HG02678 (cell line): ENCODE measurements at regions not wholly inside any gene's neighbourhood (a gene's known extent, or its start where the extent isn't known, plus 50 kb on each side); places are given as distances from the start of the nearest gene placed in this dataset.
A peak's percentile ranks its signal among the peaks of the same experiment; 100 is the strongest.
"Not testable (repeated sequence)": the region's sequence is repeated elsewhere in the genome, so short reads cannot be mapped to it uniquely, and the experiment has no call there.

Experiments used
- ATAC-seq: cut with Tn5 transposase; IDR thresholded peaks from one replicate; pipeline ENCODE4 v1.9.1; 2021; ENCODE audit warnings: mild to moderate bottlenecking, moderate library complexity; ENCODE audit not compliant: unreplicated experiment

DNA sequence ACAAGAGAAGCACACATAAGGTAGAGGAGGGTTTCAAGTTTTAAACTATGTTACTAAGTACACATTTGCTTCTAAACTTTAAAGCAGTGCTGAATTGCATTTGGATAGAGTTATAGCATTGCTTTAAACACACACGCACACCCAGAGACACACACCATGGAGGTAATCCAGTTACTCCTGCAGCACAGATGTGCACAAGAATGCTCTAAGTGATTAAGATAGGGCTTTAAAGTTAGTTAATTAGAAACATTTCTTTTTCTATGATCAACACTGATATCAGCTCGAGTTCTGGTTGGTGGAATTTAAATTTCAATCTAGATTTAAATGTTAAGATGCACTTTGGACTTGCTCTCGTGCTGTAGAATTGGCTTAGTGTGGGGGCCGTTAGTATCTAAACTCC lies 492.3 kb downstream of the ZEB2 start:
- ATAC-seq, result no peak

DNA sequence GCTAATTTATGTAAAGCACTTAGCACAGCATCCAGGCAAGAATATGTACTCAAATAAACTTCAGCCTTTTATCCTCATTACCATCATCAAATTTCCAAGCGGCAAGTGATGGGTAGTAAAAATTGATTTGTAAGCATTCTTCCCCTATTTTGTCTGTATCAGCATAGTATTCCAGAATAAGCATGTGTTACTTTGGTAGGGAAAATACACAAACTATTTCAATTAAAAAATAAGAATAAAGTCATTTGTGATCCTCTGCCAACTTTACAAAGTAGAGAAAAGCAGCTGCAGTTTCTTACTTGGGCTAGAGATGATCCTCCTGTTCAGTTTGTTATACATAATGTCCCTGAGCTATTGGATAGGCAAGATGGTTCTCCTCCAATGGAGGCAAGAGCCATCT lies 493.2 kb downstream of the ZEB2 start:
- ATAC-seq, result no peak

DNA sequence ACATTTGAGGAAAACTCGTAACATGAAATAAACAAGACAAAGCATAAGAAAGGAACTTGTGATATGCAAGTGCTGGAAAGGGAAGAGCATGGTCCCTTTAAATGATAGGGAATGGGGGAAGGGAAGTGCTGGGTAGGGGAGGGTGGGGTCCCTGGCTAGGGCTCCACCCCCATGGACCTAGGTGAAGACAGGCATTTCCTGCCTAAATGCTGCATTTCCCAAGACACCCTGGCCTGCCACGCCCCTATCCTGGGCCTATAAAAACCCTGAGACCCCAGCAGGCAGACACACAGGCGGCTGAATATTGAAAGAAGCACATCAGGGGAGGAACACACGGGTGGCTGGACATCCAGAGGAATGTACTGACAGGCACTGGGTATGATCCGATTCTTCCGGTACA lies 499.9 kb downstream of the ZEB2 start:
- ATAC-seq, result no peak

DNA sequence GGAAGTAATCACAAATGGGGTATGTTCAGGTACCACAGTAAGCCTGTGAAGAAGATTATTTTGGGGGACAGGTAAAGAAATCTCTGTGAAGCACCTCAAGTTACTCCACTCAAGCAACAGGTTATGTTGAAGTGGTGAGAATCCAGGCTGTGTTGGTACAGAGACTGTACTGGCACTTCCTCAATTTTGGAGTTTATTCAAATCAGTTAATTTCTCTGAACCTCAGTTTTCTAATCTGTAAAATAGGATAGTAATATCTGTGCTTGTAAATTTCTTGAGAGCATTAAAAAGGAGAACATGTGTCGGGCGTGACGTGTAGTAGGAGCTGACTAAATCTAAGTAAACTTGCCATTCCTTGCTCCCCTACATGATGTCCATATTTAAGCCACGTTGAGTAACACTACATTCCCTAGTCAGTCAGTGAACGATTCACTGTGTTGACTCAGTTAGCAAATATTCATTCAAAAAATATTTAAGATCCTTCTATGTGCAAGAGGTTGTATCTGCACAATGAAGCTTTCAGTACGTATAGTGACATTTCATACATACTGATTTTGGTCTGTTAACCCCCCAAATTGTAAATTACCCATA lies 504.2 kb downstream of the ZEB2 start:
- no peak for ATAC-seq

DNA sequence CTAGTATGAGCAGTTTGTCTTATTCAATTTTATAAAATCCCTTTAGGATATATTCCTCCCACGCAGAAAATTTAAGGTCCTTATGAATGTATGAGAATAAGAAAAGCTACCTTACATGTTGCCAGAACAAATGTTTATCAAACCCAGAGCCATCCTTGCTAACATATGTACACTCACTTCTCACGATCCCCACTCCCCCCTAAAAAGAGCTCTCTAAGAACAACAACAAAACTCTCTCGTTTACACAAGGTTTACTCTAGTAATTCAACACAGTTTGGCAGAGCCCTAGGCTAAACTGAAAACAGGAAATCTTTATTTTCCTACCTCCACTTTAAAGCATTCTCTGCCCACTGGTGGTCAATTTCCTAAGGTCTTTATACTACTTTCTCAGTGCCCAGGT lies 504.9 kb downstream of the ZEB2 start:
- ATAC-seq, result no peak

DNA sequence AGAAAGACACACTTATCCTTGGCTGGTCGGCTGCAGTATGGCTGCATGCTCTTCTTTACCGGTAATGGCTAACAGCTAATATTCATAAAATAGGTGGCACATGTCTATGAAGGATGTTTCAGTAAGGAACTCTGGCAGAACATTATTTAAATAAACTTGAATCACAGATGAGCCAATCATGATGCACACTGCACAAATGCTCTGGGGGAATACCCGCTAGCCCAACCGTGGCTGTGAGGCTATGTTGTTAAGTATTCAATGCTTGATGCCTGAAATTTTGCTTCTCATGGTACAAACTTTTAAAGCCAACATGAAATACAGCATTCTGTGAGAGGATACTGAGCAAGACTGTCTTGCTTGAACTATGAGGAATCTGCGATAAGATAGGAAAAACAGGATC lies 505.8 kb downstream of the ZEB2 start:
- ATAC-seq, result no peak

DNA sequence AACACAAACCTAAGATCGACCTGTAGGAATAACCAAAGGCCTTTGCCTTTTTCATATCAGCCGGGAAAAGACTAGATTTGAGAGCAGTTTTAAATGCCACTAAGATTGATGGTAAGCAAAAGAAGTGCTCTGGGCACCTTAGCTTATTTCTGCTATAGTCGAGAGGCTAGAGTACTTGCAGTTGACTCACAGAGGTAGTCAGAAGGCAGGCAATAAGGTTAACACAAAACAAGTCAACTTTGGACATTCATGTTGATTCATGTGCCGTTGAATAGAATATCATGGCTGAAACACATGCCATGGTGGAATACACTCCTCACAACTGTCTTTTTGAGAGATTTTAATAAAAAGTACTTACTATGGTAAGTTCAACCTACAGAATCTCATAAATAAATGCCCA lies 507.6 kb downstream of the ZEB2 start:
- ATAC-seq, result no peak

DNA sequence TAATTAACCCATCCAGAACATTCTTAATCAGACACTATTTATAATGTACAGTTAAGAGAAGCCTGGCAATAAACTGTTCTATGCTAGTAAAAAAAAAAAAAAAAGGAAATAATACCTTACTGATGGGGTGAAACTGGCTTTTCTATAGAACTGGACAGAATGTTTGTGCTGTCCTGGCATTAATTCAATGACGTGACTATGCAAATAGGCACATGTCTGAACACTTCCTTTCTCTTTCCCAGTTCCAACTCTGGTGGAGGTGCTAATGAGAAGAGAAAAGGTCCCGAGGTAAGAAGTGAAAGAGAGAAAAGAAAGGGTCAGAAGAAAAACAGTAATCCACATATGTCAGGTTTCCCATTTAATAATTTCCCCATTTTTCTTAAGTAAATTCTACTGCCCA lies 508.4 kb downstream of the ZEB2 start:
- ATAC-seq, result peak; percentile 53

DNA sequence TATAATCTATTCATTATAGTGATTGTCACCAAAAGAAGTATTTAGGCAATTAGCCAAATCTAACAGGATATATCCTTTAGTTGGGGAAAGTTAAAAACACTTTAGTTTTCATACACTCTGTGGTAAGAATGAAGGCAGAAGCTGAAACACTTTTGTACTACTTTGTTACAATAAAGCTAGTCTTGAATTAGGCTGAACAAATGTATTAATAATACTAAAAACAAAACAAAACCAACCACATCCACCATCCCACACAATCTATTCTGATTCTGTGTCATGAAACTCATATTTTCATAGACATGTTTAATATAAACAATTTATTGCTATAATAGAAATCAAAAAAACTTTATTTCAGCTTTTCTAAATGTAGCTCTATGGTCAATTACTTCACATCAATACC lies 508.8 kb downstream of the ZEB2 start:
- ATAC-seq, result peak; percentile 24

DNA sequence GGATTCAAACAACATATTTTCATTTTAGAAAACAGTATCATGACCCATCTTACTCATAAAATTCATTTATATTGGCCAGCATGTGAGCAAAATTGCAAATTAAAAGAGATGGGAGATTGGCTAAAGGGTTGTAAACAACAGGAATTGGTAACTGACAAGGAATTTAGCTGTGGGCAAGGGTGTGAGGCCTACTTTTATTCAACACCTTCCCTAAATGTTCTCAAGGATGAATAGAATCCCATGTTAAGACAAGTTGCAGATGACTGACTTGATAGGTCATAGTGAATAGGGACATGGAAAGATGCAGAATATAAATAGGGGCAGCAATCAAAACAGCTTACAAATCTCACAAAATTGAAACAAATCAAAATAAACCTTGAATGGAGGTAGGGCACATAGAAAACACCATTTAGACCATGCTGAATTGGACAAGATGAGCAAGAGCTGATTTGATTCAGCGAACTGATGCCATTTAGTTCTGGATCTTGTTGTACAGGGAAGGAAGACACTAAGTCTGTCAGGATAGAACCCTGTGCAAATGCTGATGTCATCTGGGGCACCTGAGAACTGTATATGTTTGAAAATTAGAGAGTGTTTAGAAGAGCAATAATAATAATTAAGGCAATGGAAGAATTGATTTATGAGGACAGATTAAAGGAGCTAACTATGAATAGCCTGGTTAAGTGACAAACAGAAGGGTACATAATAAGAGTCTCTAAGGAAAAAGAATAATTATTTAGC lies 509.7 kb downstream of the ZEB2 start:
- ATAC-seq, result no peak

DNA sequence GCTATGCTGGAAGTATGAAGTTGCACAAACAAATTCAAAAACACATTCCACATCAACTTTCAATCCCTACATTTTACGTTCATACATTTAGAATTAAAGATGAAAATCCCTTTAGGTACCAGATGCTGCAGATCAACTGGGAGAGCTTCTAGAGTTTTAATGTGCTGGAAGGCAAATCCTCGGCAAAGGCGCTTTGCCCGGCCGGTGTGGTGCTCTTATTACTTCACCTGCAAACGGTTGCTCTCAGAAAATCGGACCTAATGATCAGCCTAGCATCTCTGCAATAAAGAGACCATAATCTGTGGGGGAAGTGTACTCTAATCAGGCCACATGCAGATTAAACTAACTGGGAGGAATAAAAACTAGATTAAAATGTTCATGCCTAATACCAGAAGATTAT lies 513.8 kb downstream of the ZEB2 start:
- ATAC-seq, result no peak

DNA sequence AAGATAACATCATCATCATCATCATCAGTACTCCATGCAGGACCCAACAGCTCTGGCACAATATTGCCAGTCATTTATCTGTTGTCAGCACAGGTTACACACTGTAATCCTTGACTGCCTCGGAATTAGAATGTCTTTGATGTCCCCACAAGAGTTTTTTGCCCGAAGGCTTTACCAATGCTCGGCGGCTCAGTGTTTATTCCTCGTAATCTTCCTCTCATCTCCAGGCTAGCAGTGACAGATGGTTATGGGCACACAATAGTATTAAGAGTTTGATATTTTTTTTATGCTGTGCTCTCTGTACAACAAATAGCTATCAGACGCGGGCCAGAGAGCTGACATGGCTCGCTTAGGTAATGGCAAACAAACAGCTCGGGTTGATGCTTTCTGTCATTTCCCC lies 515.2 kb downstream of the ZEB2 start:
- no peak for ATAC-seq

DNA sequence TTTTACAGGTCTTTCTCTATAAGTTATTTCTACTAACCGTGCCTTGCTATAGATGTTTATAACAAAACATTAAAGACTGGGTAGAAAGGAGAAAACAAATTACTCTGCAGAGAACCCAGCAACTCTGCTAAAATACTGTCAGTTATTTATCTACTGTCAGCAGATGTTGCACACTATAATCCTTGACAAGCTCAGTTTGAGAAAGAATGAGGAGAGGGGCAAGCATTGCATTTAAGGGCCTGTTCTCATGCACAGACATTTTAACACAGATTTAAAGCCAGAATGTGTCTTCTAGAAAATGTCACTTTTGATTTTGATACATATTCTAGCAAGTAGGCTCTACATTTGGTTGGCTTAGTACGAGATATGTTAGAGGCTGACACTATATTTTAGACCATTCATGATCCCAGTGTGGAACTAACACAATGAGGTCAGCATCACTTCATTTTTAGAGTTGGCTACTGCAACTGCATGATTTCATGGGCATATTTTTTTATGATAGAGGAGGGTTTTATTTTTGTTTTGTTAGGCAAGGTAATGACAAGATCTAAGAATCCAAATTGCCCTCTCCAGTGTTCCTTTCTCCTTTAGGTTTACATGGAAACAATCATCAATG lies 516.4 kb downstream of the ZEB2 start:
- ATAC-seq, result no peak

DNA sequence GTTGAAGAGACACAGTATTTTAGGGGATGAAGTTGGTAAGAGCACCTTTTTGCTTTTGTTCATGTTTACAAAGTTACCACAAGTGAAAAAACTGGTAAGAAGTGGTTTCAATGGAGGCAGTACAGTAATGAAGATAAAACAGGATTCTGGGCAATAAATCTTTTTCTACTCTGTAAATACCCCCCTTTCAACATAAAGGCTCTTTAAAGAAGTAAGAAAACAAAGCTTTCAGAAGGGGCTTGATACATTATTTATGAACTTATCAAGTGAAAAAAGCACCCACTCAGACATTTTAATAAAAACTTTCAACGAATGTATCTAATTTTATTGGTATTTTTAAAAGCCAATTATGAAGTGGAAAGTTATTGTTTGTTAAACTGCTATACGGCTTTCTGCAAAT lies 522.9 kb downstream of the ZEB2 start:
- no peak for ATAC-seq

DNA sequence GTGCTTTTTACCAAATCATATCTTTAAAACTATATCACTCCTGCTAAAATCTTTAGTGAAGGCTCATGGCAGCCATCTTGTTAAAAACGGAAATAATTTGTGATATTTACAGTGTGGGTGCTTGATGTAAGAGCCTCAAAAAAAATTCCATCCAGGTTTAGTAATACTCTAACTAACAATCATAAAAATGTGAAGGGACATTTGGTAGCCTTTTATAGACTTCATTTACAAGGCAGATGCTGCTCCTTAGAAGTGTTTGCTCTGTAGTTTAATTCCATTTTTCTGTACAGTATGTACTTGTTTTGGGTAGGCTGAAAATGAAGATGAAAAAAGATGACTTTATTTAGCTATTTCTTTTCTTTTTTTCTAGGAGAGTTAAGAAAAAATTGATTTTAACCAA lies 525.0 kb downstream of the ZEB2 start:
- no peak for ATAC-seq

DNA sequence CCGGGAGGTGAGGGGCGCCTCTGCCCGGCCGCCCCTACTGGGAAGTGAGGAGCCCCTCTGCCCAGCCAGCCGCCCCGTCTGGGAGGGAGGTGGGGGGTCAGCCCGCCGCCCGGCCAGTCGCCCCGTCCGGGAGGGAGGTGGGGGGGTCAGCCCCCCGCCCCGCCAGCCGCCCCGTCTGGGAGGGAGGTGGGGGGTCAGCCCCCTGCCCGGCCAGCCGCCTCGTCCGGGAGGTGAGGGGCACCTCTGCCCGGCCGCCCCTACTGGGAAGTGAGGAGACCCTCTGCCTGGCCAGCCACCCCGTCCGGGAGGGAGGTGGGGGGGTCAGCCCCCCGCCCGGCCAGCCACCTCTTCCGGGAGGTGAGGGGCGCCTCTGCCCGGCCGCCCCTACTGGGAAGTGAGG lies 528.3 kb downstream of the ZEB2 start:
- not testable (repeated sequence) for ATAC-seq

DNA sequence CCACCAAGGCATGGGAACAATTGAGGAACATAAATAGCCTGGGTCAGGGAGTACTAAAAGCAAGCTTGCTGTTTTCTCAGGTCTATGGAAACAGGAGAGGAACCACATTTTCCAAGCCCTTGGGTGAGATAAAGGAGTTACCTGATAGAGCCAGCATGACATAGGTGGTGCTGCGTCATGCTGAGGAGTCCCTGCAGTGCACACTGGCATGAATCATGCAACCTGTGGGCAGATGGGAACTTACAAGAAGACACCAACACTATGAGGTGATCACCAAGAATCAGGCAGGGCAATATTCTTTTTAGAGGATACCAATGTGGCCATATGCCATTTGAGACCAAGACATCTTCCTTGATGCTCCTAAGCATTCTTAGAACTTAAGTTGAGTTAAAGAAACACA lies 531.8 kb downstream of the ZEB2 start:
- no peak for ATAC-seq

DNA sequence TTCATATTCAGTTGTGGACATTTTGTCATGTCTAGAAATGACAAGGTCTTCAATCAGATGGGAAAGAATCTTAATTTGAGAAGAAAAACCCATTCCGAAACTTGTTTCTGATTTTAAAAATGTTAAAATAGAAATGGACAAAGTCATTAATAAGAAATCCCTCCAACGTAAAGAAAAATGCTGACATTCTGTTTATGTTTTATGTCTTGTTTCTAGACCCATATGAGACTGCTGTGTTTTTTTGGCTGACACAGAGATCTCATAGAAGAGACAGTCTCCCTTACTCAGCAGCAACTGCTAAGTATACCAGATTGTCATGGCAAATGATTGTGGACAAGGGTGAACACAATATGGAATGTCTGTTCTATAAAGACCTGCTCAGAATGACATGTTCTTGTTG lies 538.5 kb downstream of the ZEB2 start:
- ATAC-seq, result no peak

DNA sequence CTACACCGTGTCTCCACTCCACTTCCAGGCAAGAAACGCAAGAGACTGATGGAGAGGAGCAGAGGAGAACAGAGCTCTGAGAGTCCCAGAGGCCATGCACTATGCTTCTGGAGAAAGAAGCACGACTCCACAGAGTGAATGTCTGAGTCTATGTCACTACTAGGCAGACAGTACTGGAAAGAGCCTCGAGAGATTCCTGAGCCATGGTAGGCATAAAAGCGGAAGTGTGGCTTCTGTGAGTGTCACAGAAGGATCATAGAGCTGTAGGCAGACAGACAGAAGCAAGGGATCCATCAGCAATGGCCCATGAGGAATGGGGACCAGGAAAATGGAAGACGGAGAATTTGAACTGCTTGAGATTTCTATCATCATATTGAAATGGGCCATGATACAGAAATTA lies 542.6 kb downstream of the ZEB2 start:
- ATAC-seq, result no peak

DNA sequence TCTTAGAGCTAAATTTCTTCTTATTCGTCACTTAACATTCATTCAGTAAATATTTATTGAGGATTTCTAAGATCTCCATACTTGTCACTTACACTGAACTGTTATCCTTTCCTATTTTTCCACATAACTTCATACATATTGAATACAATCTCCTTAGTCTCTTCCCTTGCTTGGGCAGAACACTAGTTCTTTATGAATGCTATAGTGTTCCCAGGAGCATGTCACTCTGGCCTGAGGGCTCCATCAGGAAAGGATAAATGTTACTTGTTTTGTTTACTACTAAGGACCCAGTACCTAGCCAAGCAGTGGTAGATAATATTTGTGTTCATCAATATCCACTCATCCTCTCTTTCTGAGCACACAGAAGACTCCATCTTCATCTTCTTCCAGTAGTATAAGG lies 544.7 kb downstream of the ZEB2 start:
- no peak for ATAC-seq

DNA sequence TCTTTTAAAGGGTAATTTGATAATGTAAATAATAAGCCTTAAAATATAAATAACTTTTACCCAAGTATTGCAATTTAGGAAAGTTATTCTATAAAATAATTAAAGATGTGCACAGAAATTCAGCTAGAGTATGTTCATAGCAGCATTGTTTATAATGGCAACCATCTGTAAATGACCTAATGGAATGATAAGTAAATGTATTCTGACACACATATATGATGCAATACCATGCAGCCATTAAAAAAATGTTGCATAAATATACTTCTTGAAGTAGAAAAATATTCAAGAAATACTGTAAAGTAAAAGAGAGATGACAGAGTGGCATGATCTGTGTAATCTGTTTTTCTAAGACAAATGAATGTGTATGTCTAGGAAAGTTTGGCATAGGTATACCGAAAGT lies 545.7 kb downstream of the ZEB2 start:
- ATAC-seq, result no peak

DNA sequence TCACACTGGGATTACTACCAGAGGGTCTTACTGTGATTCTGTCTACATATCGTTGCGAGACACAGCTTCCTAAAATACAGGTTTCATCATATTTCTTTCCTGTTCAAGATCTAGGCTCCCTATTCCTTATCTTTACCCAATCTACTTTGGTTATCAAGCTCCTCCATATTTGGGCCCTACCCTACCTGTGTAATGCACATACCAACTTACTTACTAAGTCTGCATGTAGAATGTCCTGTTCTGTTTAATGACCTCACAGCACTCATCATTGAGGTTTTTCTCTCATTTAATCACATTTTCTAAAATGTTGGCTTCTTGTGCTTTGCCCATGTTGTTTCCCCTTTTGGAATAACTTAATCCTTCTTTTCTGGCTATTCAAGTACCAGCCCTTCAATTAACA lies 551.1 kb downstream of the ZEB2 start:
- no peak for ATAC-seq

DNA sequence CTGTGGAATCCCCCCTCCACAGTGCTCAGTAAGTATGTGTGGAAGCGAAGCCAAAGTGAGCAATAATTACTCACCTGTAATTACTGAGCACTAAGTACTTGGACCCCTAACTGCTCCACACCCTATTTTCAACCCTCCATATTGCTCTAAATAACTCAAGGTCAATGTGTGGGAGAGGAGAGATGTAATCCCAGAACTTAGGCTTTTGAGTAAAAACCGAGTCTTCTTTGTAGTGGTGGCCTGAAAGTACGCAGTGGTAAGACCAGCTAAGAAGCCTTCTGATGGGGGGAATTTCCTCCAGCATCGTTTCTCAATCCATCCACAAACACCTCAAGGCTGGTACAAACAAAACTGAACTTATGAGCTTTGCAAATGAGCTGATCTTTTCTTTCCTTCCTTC lies 551.6 kb downstream of the ZEB2 start:
- ATAC-seq, result no peak
